ENCODE measurements at regions not wholly inside any gene's neighbourhood (a gene's known extent, or its start where the extent isn't known, plus 50 kb on each side); places are given as distances from the start of the nearest gene placed in this dataset.

GRCh38 chr10:3968727-3969126 lies 183.7 kb upstream of the KLF6 start:
- H3K4me3 ChIP-seq (ENCODE audit: low read depth, low read length) = no peak overlapping the region
- no peak for TF ChIP-seq CTCF (conservative IDR thresholded peaks at IDR 0.05; ENCODE audit: low read depth, low read length)
- DNase-seq (ENCODE audit: low read depth) = no peak

GRCh38 chr10:3964516-3964915 lies 179.5 kb upstream of the KLF6 start:
- DNase-seq (ENCODE audit: low read depth) = no peak
- no peak overlapping the region for H3K4me3 ChIP-seq (ENCODE audit: low read depth, low read length)
- no peak for TF ChIP-seq CTCF (conservative IDR thresholded peaks at IDR 0.05; ENCODE audit: low read depth, low read length)

GRCh38 chr10:3963191-3963673 lies 178.2 kb upstream of the KLF6 start:
- TF ChIP-seq CTCF (conservative IDR thresholded peaks at IDR 0.05; ENCODE audit: low read depth, low read length) = no peak
- H3K4me3 ChIP-seq (ENCODE audit: low read depth, low read length) = no peak overlapping the region
- DNase-seq (ENCODE audit: low read depth) = no peak

- DNase-seq (ENCODE audit: low read depth) = no peak
- H3K4me3 ChIP-seq (ENCODE audit: low read depth, low read length) = no peak overlapping the region
- no peak for TF ChIP-seq CTCF (conservative IDR thresholded peaks at IDR 0.05; ENCODE audit: low read depth, low read length)
Observed at GRCh38 chr10:3961082-3961481, 176.1 kb upstream of the KLF6 start.

- TF ChIP-seq CTCF (conservative IDR thresholded peaks at IDR 0.05; ENCODE audit: low read depth, low read length) = no peak
- H3K4me3 ChIP-seq (ENCODE audit: low read depth, low read length) = no peak overlapping the region
- no peak for DNase-seq (ENCODE audit: low read depth)
Observed at GRCh38 chr10:3960496-3960895, 175.5 kb upstream of the KLF6 start.

GRCh38 chr10:3959370-3960325 lies 174.6 kb upstream of the KLF6 start:
- no peak for TF ChIP-seq CTCF (conservative IDR thresholded peaks at IDR 0.05; ENCODE audit: low read depth, low read length)

More at GRCh38 chr10:3959370-3960325, 174.6 kb upstream of the KLF6 start:
- H3K4me3 ChIP-seq (ENCODE audit: low read depth, low read length) = no peak overlapping the region
- no peak for DNase-seq (ENCODE audit: low read depth)
